Lung (tissue), 11 donors: ENCODE measurements at regions not wholly inside any gene's neighbourhood (a gene's known extent, or its start where the extent isn't known, plus 50 kb on each side); places are given as distances from the start of the nearest gene placed in this dataset.
"Not testable (repeated sequence)": the region's sequence is repeated elsewhere in the genome, so short reads cannot be mapped to it uniquely, and the experiment has no call there.

Experiments
- ATAC-seq: fragments of 200-7000 bp; cut with Tn5 transposase; one replicate; pipeline ENCODE4 v1.9.1; 2020; ENCODE audit warnings: moderate number of reproducible peaks; ENCODE audit not compliant: insufficient read depth, low FRiP score
- DNase-seq, 3 donors: peaks; one replicate each; pipeline ENCODE4 v3.0.0-alpha.2; 2013 to 2017
- H3K27ac ChIP-seq, 2 donors: one replicate each; pipeline ENCODE4 v1.5.1; 2013; ENCODE audit warnings: mild to moderate bottlenecking in 2 of 2, moderate library complexity in 2 of 2, control low read depth in 1 of 2, inconsistent platforms in 1 of 2, low read depth in 1 of 2, low read length in 1 of 2
- H3K27me3 ChIP-seq, 3 donors: one replicate each; pipeline ENCODE4 v1.5.1; 2013; ENCODE audit warnings: low read length in 2 of 3; ENCODE audit not compliant: control insufficient read depth in 3 of 3, insufficient read depth in 3 of 3
- H3K36me3 ChIP-seq, 4 donors: one replicate each; pipeline ENCODE4 v1.5.1; 2013; ENCODE audit warnings: low read length in 4 of 4, mild to moderate bottlenecking in 1 of 4, moderate library complexity in 1 of 4; ENCODE audit not compliant: control insufficient read depth in 4 of 4, insufficient read depth in 4 of 4
- H3K4me1 ChIP-seq, 5 donors: one replicate each; pipeline ENCODE4 v1.5.1; 2013; ENCODE audit warnings: low read length in 5 of 5, mild to moderate bottlenecking in 2 of 5, moderate library complexity in 1 of 5; ENCODE audit not compliant: control insufficient read depth in 5 of 5, insufficient read depth in 5 of 5
- H3K4me3 ChIP-seq: one replicate; pipeline ENCODE4 v1.5.1; 2013; ENCODE audit warnings: mild to moderate bottlenecking, control low read depth, moderate library complexity
- H3K9ac ChIP-seq, 2 donors: one replicate each; pipeline ENCODE4 v1.5.1; 2013; ENCODE audit warnings: low read length in 2 of 2, control low read depth in 1 of 2; ENCODE audit not compliant: insufficient read depth in 1 of 2
- H3K9me3 ChIP-seq, 4 donors: one replicate each; pipeline ENCODE4 v1.5.1; 2013; ENCODE audit warnings: low read length in 3 of 4, mild to moderate bottlenecking in 1 of 4, moderate library complexity in 1 of 4; ENCODE audit not compliant: control insufficient read depth in 4 of 4, insufficient read depth in 3 of 4
- WGBS, 2 donors: extraction: QIAGEN DNeasy Blood & Tissue Kit; methylation state at CpG; one replicate each; pipeline ENCODE4 v1.1.7; 2013; 5-methylcytosine and 5-hydroxymethylcytosine counted together
- TF ChIP-seq, protein P1 (sequence below): IDR thresholded peaks from 2 replicates; pipeline ENCODE4 v1.5.1; 2012; ENCODE audit warnings: mild to moderate bottlenecking; ENCODE audit errors: control extremely low read depth, extremely low read depth
- donor health status: control.
- donor health status: control.
- donor health status: Bipolar disorder and iron deficiency.
- donor health status: healthy.
- donor health status: DM: yes; HTN: yes; CAD: no.

DNA sequence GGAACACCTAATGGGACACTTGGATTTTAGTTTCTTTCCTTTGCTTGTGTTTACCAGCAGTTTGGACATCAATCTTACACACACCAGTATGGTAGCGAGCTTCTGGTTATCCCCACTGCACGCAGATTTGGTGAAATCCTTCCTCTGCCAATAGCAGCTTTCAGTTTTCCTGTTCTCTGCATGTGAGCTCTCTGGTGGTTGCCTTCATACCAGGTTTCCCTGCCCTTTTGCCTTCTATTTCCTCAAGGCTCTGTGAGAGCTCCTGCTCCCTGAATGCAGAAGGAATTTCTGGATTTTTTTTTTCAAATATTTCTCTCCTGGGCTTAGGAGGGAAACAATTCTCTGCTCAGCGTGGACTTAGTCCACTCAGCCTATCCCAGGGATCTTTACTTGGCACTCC is 93.0 kb upstream of the CCDC91 start:
- no peak for DNase-seq
- WGBS, 2 donors: 78 to 85% methylated on average over 3 of the region's 3 CpGs
- H3K9me3 ChIP-seq: no peaks in the 10 kb centered on the region
- ATAC-seq: no peak
- H3K36me3 ChIP-seq: no peaks in the 10 kb centered on the region
- no peak overlapping the region for H3K27ac ChIP-seq
- H3K27me3 ChIP-seq: no peaks in the 10 kb centered on the region
- H3K9ac ChIP-seq: no peak overlapping the region
- TF ChIP-seq, protein P1, sequence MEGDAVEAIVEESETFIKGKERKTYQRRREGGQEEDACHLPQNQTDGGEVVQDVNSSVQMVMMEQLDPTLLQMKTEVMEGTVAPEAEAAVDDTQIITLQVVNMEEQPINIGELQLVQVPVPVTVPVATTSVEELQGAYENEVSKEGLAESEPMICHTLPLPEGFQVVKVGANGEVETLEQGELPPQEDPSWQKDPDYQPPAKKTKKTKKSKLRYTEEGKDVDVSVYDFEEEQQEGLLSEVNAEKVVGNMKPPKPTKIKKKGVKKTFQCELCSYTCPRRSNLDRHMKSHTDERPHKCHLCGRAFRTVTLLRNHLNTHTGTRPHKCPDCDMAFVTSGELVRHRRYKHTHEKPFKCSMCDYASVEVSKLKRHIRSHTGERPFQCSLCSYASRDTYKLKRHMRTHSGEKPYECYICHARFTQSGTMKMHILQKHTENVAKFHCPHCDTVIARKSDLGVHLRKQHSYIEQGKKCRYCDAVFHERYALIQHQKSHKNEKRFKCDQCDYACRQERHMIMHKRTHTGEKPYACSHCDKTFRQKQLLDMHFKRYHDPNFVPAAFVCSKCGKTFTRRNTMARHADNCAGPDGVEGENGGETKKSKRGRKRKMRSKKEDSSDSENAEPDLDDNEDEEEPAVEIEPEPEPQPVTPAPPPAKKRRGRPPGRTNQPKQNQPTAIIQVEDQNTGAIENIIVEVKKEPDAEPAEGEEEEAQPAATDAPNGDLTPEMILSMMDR: no peak
- peaks cover 0 to 10% (median 0%) of the 10 kb centered on the region in 5 donors for H3K4me1 ChIP-seq
- no peak overlapping the region for H3K4me3 ChIP-seq

DNA sequence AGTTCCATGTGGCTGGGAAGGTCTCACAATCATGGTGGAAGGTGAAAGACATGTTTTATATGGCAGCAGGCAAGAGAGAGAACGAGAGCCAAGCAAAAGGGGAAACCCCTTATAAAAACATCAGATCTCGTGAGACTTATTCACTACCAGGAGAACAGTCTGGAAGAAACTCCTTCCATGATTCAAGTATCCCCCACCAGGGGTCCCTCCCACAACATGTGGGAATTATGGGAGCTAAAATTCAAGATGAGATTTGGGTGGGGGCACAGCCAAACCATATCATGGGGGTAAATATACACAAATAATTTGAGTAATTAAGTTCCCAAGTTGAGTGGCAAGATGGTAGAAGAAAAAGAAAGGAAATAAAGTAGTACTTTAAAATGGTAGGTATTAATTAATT is 91.0 kb upstream of the CCDC91 start:
- 89 to 90% methylated on average over 2 of the region's 2 CpGs for WGBS, 2 donors
- H3K27me3 ChIP-seq, H3K36me3 ChIP-seq, DNase-seq, H3K9me3 ChIP-seq, ATAC-seq, H3K4me3 ChIP-seq, H3K9ac ChIP-seq, H3K27ac ChIP-seq: not testable (repeated sequence)
- H3K4me1 ChIP-seq: peaks cover 0 to 13% (median 0%) of the 10 kb centered on the region in 5 donors

- Histone ChIP-seq H3K4me3 (no peak overlapping the region), H3K27ac (no peak overlapping the region), H3K9me3 (no peaks in the 10 kb centered on the region), H3K36me3 (no peaks in the 10 kb centered on the region), H3K9ac (no peak overlapping the region), H3K27me3 (no peaks in the 10 kb centered on the region), H3K4me1 (peaks cover 0 to 19% (median 0%) of the 10 kb centered on the region in 5 donors)
- TF ChIP-seq, protein P1: no peak
- WGBS, 2 donors: 64 to 70% methylated on average over 2 of the region's 2 CpGs
- ATAC-seq: no peak
- peak in 2 of 3 donors; percentile 54 to 59 for DNase-seq
Observed at GRCh38 chr12:28099871-28100270, 90.4 kb upstream of the CCDC91 start.

- TF ChIP-seq, protein P1: no peak
- Histone ChIP-seq H3K9me3 (no peaks in the 10 kb centered on the region), H3K9ac (no peak overlapping the region), H3K4me3 (no peak overlapping the region), H3K27me3 (no peaks in the 10 kb centered on the region), H3K4me1 (peaks cover 0 to 27% (median 0%) of the 10 kb centered on the region in 5 donors), H3K36me3 (no peaks in the 10 kb centered on the region), H3K27ac (no peak overlapping the region)
- no peak for ATAC-seq
- DNase-seq: no peak
- WGBS, 2 donors: 68 to 73% methylated on average over 1 of the region's 1 CpG
Observed at GRCh38 chr12:28100717-28101116, 89.5 kb upstream of the CCDC91 start.
